RKO (cell line): ENCODE measurements at regions not wholly inside any gene's neighbourhood (a gene's known extent, or its start where the extent isn't known, plus 50 kb on each side); places are given as distances from the start of the nearest gene placed in this dataset.
"Not testable (repeated sequence)": the region's sequence is repeated elsewhere in the genome, so short reads cannot be mapped to it uniquely, and the experiment has no call there.

Source experiments
- DNase-seq: peaks from one replicate; pipeline ENCODE4 v3.0.0-alpha.2; 2016; ENCODE audit warnings: low spot score

DNA sequence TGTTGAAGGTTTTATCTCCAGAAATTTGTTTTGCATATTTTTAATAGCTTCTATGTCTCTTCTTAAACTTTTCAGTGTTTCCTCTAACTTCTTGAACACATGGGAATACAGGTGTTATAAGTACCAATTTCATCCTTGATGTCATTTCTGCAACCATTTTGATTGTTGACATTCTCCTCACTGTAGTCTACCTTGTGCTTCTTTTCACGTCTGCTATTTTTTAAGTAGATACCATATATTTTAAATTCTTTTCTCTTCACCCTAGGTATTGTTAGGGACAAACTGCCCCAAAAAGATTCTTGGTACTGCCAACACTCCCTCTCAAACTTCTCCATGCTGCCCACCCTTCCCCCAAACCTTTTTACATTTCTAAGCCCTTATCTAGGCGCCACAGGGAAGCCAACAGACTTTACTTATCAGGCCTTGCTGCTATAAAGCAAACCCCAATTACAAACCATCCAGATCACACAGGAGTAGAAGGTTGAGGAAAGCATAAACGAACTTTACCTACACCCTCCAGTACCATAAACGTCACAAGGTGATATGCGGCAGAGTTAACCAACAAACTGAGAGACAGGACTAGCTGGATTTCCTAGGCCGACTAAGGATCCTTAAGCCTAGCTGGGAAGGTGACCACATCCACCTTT is 1165.3 kb downstream of the TAF11L14 start:
- no peak for DNase-seq

- DNase-seq, result no peak
Observed at GRCh38 chr5:18800293-18801025, 1166.2 kb downstream of the TAF11L14 start.

DNA sequence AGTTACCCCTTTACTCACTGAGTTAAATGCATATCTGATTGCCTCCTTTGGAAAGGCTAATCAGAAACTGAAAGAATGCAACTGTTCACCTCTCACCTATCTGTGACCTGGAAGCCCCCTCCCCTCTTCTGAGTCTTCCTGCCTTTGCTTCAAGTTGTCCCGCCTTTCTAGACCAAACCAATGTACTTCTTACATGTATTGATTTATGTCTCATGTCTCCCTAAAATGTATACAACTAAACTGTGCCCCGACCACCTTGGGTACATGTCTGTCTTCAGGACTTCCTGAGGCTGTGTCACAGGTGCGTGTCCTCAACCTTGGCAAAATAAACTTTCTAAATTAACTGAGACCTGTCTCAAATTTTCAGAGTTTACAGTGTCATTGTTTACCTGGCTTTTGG is 1167.2 kb downstream of the TAF11L14 start:
- DNase-seq, result not testable (repeated sequence)

- DNase-seq, result no peak
Observed at GRCh38 chr5:18802336-18802735, 1168.1 kb downstream of the TAF11L14 start.

DNA sequence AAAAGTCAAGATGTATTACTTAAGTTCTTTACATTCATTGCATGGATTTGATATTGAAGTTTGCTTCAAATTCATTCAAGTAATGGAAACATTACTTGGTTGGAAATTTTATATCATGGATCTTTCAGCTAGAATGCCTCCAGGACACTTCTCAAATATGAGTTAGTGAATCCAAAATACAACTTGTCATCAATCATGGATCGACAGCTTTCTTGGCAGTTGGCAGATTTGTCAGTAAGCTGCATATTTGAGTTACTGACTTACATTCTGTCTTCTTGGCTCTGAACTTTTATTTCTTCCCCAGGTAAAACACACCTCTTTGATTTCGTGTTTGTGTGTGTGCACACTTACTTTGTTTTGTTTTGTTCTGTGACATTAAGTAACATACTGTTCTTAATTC is 1171.1 kb downstream of the TAF11L14 start:
- no peak for DNase-seq

DNA sequence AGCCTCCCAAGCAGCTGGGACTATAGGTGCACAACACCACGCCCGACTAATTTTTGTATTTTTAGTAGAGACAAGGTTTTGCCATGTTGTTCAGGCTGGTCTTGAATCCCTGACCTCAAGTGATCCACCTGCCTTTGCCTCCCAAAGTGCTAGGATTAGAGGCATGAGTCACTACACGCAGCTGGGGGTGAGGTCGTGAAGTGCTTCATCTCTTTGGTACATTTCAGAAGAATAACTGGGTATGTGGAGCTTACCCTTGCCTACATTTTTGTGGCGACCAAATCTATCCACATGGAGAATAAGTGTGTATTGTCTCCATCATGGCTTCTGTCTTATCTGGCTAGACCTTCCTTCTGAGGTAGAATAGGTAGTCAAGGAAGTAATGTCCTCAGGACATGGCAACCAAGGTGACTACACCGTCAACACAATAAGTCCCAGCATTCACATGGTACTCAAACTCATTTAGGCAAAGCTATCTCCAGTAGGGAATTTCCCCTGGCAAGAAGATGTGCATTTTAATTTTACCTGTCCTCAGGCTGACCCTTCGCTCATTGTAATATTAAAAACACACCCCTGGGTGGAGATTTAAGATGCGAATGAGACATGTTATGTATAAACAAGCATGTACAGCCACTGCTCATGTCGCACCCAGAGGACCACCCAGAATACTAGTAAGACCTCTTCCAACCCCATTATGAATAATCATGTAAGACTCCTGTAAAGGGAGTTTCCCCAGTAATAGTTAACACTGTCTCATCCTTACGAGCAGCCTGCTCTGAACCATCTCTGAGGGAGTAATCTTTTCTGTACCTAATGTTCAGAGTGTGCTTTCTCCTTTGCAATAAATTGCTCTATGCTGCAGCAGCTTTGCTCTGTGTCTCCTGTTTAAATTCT is 1173.2 kb downstream of the TAF11L14 start:
- DNase-seq, result no peak

- no peak for DNase-seq
Observed at GRCh38 chr5:18811661-18812060, 1176.3 kb downstream of the CDH18 start.

- DNase-seq, result no peak
Observed at GRCh38 chr5:18828351-18828750, 1159.6 kb downstream of the CDH18 start.

DNA sequence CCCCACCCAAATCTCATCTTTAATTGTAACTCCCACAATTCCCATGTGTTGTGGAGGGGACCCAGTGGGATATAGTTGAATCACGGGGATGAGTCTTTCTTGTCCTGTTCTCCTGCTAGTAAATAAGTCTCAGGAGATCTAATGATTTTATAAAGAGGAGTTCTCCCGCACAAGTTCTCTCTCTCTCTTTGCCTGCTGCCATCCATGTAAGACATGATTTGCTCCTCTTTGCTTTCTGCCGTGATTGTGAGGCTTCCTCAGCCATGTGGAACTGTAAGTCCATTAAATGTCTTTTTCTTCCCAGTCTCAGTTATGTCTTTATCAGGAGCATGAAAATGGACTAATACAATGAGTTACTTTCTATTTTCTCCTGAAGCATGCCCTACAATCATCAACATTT is 1158.5 kb downstream of the CDH18 start:
- no peak for DNase-seq

- no peak for DNase-seq
Observed at GRCh38 chr5:18850216-18850615, 1137.8 kb downstream of the CDH18 start.

- no peak for DNase-seq
Observed at GRCh38 chr5:18872978-18873377, 1115.0 kb downstream of the CDH18 start.

DNA sequence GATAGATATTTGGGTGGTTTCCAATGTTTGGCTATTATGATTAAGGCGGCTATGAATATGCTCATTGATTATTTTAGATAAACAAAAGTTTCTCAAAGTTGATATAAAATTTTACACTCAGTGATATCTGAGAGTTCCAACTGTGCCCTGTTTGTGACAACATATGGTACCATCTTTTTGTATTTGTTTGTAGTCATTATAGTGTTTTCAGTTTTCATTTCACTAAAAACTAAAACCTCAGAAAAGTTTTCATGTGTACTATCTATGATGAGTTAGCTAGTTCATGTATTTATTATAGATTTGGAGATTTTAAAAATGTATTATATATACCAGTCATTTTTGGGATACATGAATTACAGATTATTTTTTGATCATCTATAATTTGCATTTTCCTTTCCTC is 1111.4 kb downstream of the CDH18 start:
- no peak for DNase-seq

DNA sequence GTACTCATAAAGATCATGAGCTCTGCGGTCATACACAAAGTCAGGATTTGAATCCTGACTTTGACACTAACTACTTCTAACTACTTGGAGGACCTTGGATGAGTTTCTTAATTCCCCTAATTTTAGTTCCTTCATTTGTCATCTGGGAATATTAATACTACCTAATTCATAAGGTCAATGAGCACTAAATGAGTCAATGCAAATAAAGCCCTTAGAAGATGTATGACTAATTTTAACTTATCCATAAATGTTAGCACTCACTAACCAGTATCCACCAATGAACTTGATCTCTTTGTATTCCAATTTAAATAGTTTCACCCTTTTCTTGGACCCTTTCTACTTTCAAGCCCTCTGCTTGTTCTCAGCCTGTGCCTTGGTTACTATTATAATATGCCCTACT is 1106.4 kb downstream of the CDH18 start:
- DNase-seq, result no peak

GRCh38 chr5:18882154-18882553 is 1105.8 kb downstream of the CDH18 start:
- DNase-seq, result no peak

- DNase-seq, result no peak
Observed at GRCh38 chr5:18888821-18889220, 1099.2 kb downstream of the CDH18 start.

- DNase-seq, result no peak
Observed at GRCh38 chr5:18900644-18901043, 1087.4 kb downstream of the CDH18 start.

GRCh38 chr5:18920966-18921365 is 1067.0 kb downstream of the CDH18 start:
- DNase-seq, result no peak

DNA sequence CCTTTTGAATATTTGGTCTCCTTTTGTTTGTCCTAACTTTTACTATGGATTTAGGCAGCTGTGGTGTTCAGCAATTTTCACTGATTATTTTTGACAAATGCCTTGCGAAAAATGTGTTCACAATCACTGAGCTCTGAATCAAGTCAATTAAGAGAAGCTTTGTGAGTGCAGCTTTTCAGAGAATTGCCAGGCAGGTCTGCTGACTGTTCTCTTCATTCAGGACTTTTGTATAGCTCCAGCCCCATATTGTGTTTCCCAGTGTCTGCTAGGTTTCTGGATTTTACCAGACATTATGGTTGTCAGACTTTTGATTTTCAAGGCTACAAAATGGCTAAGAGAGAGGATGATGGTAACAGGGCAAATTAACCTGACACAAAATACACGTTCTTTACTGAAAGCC is 1055.9 kb downstream of the CDH18 start:
- no peak for DNase-seq

- no peak for DNase-seq
Observed at GRCh38 chr5:18944771-18945170, 1043.2 kb downstream of the CDH18 start.

GRCh38 chr5:18954239-18954638 is 1033.8 kb downstream of the CDH18 start:
- DNase-seq, result no peak

DNA sequence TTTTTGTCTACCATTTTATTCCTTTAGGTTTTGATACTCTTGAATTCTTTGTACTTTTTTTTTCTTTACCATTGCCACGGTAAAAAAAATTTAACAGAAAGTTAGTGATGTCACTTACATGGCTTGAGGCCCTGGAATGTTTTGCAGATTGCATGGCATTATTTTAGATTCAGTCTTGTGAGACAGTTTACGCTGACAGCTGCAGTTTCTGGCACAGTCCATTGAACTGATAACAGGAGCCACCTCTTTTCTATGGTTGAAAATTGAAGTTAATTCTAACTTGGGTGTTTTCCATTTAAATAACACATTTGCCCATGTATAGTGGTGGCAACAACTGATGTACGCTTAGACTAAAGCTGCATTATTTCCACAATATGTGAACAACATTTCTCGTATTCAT is 1028.5 kb downstream of the CDH18 start:
- DNase-seq, result no peak

DNA sequence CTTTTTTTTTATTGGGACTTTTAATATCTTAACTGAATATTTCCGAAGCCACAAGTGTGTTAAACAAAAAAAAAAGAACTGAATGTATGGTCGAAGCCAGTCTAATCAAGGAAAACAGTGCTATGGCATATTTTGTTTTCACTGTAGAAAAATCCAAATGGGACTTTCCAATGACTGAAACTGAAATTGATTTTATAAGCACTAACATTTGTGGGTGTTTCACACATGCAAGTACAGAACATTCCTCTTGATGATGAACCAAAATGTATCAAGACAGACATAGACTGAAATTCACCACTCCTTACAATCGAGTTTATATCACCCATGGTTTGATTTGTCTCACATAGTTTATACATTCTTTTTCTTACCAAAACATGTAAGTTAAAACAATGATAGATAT is 1026.8 kb downstream of the CDH18 start:
- no peak for DNase-seq

DNA sequence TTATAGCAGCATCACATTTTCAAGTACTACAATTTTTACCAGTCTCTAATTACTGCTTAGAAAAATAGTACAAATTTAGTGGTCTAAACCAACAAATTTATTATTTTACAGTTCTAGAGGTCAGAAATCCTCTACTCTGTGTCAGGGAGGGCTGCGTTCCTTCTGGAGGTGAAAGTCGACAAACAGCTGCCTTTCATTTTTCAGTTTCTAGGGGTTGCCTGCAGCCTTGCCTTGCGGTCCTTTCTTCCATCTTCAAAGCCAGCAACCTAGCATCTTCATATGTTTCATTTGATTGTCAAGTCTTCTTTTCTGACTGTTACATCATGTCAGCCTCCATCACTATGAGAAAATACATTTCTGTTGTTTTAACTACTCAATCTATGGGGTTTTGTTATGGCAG is 1022.1 kb downstream of the CDH18 start:
- DNase-seq, result no peak
